ENCODE measurements at regions not wholly inside any gene's neighbourhood (a gene's known extent, or its start where the extent isn't known, plus 50 kb on each side); places are given as distances from the start of the nearest gene placed in this dataset.

DNA sequence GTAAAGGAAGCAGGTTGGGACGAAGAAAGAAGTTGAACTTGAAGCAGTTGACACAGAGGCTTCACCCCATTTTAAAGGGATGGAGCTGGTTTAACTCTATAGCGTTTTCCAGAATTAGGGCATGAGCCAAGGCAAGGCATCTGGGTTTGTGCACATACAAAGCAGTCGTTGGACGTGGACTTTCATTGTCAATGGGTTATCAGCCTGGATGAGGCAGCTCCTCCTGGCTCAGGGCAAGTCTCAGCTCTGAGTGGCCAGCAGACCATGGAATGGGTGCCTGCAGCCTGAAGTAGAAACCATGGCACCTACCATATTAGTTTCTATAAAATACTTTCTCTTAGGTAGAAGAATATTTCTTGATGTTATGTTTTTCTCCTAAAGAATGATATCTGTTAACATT, 163.8 kb upstream of the KCNK2 start (continued):
- TF ChIP-seq, protein P1, sequence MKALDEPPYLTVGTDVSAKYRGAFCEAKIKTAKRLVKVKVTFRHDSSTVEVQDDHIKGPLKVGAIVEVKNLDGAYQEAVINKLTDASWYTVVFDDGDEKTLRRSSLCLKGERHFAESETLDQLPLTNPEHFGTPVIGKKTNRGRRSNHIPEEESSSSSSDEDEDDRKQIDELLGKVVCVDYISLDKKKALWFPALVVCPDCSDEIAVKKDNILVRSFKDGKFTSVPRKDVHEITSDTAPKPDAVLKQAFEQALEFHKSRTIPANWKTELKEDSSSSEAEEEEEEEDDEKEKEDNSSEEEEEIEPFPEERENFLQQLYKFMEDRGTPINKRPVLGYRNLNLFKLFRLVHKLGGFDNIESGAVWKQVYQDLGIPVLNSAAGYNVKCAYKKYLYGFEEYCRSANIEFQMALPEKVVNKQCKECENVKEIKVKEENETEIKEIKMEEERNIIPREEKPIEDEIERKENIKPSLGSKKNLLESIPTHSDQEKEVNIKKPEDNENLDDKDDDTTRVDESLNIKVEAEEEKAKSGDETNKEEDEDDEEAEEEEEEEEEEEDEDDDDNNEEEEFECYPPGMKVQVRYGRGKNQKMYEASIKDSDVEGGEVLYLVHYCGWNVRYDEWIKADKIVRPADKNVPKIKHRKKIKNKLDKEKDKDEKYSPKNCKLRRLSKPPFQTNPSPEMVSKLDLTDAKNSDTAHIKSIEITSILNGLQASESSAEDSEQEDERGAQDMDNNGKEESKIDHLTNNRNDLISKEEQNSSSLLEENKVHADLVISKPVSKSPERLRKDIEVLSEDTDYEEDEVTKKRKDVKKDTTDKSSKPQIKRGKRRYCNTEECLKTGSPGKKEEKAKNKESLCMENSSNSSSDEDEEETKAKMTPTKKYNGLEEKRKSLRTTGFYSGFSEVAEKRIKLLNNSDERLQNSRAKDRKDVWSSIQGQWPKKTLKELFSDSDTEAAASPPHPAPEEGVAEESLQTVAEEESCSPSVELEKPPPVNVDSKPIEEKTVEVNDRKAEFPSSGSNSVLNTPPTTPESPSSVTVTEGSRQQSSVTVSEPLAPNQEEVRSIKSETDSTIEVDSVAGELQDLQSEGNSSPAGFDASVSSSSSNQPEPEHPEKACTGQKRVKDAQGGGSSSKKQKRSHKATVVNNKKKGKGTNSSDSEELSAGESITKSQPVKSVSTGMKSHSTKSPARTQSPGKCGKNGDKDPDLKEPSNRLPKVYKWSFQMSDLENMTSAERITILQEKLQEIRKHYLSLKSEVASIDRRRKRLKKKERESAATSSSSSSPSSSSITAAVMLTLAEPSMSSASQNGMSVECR (CRISPR knock-in tag; IDR thresholded peaks at IDR 0.05; ENCODE audit: borderline replicate concordance): no peak
- TF ChIP-seq ZBTB21 (CRISPR knock-in tag; IDR thresholded peaks at IDR 0.05; ENCODE audit: borderline replicate concordance) (no peak), KAT7 (CRISPR knock-in tag; IDR thresholded peaks at IDR 0.05; ENCODE audit: borderline replicate concordance) (no peak), GABPB1 (CRISPR knock-in tag; IDR thresholded peaks at IDR 0.05) (no peak), NR2C2 (CRISPR knock-in tag; IDR thresholded peaks at IDR 0.05) (no peak), NFATC4 (CRISPR knock-in tag; IDR thresholded peaks at IDR 0.05) (no peak)
- TF ChIP-seq, protein P2, sequence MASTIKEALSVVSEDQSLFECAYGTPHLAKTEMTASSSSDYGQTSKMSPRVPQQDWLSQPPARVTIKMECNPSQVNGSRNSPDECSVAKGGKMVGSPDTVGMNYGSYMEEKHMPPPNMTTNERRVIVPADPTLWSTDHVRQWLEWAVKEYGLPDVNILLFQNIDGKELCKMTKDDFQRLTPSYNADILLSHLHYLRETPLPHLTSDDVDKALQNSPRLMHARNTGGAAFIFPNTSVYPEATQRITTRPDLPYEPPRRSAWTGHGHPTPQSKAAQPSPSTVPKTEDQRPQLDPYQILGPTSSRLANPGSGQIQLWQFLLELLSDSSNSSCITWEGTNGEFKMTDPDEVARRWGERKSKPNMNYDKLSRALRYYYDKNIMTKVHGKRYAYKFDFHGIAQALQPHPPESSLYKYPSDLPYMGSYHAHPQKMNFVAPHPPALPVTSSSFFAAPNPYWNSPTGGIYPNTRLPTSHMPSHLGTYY (CRISPR knock-in tag; IDR thresholded peaks at IDR 0.05): no peak
- TF ChIP-seq, protein P3, sequence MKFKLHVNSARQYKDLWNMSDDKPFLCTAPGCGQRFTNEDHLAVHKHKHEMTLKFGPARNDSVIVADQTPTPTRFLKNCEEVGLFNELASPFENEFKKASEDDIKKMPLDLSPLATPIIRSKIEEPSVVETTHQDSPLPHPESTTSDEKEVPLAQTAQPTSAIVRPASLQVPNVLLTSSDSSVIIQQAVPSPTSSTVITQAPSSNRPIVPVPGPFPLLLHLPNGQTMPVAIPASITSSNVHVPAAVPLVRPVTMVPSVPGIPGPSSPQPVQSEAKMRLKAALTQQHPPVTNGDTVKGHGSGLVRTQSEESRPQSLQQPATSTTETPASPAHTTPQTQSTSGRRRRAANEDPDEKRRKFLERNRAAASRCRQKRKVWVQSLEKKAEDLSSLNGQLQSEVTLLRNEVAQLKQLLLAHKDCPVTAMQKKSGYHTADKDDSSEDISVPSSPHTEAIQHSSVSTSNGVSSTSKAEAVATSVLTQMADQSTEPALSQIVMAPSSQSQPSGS (CRISPR knock-in tag; IDR thresholded peaks at IDR 0.05; ENCODE audit: borderline replicate concordance, low read depth): no peak
- TF ChIP-seq, protein P4, sequence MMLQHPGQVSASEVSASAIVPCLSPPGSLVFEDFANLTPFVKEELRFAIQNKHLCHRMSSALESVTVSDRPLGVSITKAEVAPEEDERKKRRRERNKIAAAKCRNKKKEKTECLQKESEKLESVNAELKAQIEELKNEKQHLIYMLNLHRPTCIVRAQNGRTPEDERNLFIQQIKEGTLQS (CRISPR knock-in tag; conservative IDR thresholded peaks at IDR 0.05): no peak
- TF ChIP-seq, protein P5, sequence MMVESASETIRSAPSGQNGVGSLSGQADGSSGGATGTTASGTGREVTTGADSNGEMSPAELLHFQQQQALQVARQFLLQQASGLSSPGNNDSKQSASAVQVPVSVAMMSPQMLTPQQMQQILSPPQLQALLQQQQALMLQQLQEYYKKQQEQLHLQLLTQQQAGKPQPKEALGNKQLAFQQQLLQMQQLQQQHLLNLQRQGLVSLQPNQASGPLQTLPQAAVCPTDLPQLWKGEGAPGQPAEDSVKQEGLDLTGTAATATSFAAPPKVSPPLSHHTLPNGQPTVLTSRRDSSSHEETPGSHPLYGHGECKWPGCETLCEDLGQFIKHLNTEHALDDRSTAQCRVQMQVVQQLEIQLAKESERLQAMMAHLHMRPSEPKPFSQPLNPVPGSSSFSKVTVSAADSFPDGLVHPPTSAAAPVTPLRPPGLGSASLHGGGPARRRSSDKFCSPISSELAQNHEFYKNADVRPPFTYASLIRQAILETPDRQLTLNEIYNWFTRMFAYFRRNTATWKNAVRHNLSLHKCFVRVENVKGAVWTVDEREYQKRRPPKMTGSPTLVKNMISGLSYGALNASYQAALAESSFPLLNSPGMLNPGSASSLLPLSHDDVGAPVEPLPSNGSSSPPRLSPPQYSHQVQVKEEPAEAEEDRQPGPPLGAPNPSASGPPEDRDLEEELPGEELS (CRISPR knock-in tag; IDR thresholded peaks at IDR 0.05): no peak

DNA sequence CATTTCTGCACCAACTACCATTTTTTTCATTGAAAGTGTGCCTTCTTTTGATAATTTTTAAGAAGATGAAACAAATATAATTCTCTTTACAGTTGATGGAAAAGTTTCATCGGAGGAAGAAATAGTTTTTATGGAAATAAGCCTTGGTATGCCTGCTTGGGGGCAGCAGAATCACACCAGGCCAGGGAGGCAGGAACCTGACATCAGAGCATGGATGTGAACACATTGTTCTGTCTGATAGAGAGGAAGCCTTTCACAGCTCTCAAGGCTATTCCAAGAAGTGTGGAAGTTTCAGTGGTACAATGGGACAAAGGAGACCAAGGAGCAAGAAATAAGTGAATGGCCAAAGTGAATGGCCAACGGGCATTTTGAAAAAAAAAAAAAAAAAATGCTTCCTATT, 162.2 kb upstream of the KCNK2 start:
- ATAC-seq (no peak), DNase-seq (ENCODE audit: low spot score) (no peak)
- H3K27ac Mint-ChIP-seq: no peak overlapping the region
- H3K36me3 Mint-ChIP-seq: no peaks in the 10 kb centered on the region
- H3K27me3 Mint-ChIP-seq (ENCODE audit: low read depth): no peaks in the 10 kb centered on the region
- ChIA-PET CTCF (no interaction called here), POLR2A (no interaction called here)
- no peaks in the 10 kb centered on the region for H3K9me3 Mint-ChIP-seq
- peaks cover 9% of the 10 kb centered on the region for H3K4me1 Mint-ChIP-seq
- no peak overlapping the region for H3K4me3 Mint-ChIP-seq
- TF ChIP-seq, protein P6, sequence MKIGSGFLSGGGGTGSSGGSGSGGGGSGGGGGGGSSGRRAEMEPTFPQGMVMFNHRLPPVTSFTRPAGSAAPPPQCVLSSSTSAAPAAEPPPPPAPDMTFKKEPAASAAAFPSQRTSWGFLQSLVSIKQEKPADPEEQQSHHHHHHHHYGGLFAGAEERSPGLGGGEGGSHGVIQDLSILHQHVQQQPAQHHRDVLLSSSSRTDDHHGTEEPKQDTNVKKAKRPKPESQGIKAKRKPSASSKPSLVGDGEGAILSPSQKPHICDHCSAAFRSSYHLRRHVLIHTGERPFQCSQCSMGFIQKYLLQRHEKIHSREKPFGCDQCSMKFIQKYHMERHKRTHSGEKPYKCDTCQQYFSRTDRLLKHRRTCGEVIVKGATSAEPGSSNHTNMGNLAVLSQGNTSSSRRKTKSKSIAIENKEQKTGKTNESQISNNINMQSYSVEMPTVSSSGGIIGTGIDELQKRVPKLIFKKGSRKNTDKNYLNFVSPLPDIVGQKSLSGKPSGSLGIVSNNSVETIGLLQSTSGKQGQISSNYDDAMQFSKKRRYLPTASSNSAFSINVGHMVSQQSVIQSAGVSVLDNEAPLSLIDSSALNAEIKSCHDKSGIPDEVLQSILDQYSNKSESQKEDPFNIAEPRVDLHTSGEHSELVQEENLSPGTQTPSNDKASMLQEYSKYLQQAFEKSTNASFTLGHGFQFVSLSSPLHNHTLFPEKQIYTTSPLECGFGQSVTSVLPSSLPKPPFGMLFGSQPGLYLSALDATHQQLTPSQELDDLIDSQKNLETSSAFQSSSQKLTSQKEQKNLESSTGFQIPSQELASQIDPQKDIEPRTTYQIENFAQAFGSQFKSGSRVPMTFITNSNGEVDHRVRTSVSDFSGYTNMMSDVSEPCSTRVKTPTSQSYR (CRISPR knock-in tag; IDR thresholded peaks at IDR 0.05): no peak
- TF ChIP-seq, protein P7, sequence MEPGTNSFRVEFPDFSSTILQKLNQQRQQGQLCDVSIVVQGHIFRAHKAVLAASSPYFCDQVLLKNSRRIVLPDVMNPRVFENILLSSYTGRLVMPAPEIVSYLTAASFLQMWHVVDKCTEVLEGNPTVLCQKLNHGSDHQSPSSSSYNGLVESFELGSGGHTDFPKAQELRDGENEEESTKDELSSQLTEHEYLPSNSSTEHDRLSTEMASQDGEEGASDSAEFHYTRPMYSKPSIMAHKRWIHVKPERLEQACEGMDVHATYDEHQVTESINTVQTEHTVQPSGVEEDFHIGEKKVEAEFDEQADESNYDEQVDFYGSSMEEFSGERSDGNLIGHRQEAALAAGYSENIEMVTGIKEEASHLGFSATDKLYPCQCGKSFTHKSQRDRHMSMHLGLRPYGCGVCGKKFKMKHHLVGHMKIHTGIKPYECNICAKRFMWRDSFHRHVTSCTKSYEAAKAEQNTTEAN (CRISPR knock-in tag; IDR thresholded peaks at IDR 0.05): no peak
- TF ChIP-seq ZNF138 (CRISPR knock-in tag; conservative IDR thresholded peaks at IDR 0.05): no peak
- TF ChIP-seq, protein P8, sequence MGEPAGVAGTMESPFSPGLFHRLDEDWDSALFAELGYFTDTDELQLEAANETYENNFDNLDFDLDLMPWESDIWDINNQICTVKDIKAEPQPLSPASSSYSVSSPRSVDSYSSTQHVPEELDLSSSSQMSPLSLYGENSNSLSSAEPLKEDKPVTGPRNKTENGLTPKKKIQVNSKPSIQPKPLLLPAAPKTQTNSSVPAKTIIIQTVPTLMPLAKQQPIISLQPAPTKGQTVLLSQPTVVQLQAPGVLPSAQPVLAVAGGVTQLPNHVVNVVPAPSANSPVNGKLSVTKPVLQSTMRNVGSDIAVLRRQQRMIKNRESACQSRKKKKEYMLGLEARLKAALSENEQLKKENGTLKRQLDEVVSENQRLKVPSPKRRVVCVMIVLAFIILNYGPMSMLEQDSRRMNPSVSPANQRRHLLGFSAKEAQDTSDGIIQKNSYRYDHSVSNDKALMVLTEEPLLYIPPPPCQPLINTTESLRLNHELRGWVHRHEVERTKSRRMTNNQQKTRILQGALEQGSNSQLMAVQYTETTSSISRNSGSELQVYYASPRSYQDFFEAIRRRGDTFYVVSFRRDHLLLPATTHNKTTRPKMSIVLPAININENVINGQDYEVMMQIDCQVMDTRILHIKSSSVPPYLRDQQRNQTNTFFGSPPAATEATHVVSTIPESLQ (CRISPR knock-in tag; IDR thresholded peaks at IDR 0.05): no peak
- TF ChIP-seq, protein P9, sequence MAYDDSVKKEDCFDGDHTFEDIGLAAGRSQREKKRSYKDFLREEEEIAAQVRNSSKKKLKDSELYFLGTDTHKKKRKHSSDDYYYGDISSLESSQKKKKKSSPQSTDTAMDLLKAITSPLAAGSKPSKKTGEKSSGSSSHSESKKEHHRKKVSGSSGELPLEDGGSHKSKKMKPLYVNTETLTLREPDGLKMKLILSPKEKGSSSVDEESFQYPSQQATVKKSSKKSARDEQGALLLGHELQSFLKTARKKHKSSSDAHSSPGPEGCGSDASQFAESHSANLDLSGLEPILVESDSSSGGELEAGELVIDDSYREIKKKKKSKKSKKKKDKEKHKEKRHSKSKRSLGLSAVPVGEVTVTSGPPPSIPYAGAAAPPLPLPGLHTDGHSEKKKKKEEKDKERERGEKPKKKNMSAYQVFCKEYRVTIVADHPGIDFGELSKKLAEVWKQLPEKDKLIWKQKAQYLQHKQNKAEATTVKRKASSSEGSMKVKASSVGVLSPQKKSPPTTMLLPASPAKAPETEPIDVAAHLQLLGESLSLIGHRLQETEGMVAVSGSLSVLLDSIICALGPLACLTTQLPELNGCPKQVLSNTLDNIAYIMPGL (CRISPR knock-in tag; IDR thresholded peaks at IDR 0.05): no peak

Data from WTC11 (cell line).